DOHH2 (cell line): ENCODE measurements at regions not wholly inside any gene's neighbourhood (a gene's known extent, or its start where the extent isn't known, plus 50 kb on each side); places are given as distances from the start of the nearest gene placed in this dataset.

ENCODE experiments used
- H3F3A ChIP-seq: fragments of 200-600 bp; sonication (generic), shearing (Covaris generic); 2 replicates; pipeline ENCODE4 v1.6.0; 2016; ENCODE audit warnings: antibody characterized with exemption, mild to moderate bottlenecking; ENCODE audit not compliant: control insufficient read depth, insufficient read depth
- H3K27ac ChIP-seq: fragments of 200-600 bp; sonication (generic); 2 replicates; pipeline ENCODE4 v1.5.1; 2014; ENCODE audit warnings: low read depth, mild to moderate bottlenecking, low read length, moderate library complexity
- H3K27me3 ChIP-seq: fragments of 200-600 bp; sonication (generic); 2 replicates; pipeline ENCODE4 v1.6.1; 2014; ENCODE audit warnings: mild to moderate bottlenecking, low read length, mixed read lengths; ENCODE audit not compliant: control insufficient read depth
- H3K36me3 ChIP-seq: fragments of 200-600 bp; sonication (generic); 2 replicates; pipeline ENCODE4 v1.6.1; 2014; ENCODE audit warnings: mild to moderate bottlenecking, low read length, moderate library complexity, mixed read lengths; ENCODE audit not compliant: control insufficient read depth
- H3K4me1 ChIP-seq: fragments of 200-600 bp; sonication (generic); 2 replicates; pipeline ENCODE4 v1.6.1; 2014; ENCODE audit warnings: mild to moderate bottlenecking, low read length, mixed read lengths; ENCODE audit not compliant: control insufficient read depth
- H3K4me2 ChIP-seq: fragments of 200-600 bp; sonication (generic); 2 replicates; pipeline ENCODE4 v1.6.0; 2014; ENCODE audit warnings: mild to moderate bottlenecking, low read length, moderate library complexity
- H3K4me3 ChIP-seq: fragments of 200-600 bp; sonication (generic); 2 replicates; pipeline ENCODE4 v1.5.1; 2014; ENCODE audit warnings: mild to moderate bottlenecking, low read length, mixed read lengths
- H3K79me2 ChIP-seq: fragments of 200-600 bp; sonication (generic); 2 replicates; pipeline ENCODE4 v1.6.1; 2014; ENCODE audit warnings: mild to moderate bottlenecking, low read length, mixed read lengths; ENCODE audit not compliant: control insufficient read depth
- H3K9me2 ChIP-seq: fragments of 200-600 bp; sonication (generic); replicated peaks from 2 replicates; pipeline ENCODE4 v1.6.1; 2014; ENCODE audit warnings: mild to moderate bottlenecking, low read length, mixed read lengths; ENCODE audit not compliant: control insufficient read depth
- H3K9me3 ChIP-seq: fragments of 200-600 bp; sonication (generic); 2 replicates; pipeline ENCODE4 v1.6.1; 2014; ENCODE audit warnings: antibody characterized with exemption, low read length, mixed read lengths; ENCODE audit not compliant: control insufficient read depth, insufficient read depth
- H4K20me1 ChIP-seq: fragments of 200-600 bp; sonication (generic); 2 replicates; pipeline ENCODE4 v1.6.0; 2014; ENCODE audit warnings: low read depth, mild to moderate bottlenecking, antibody characterized with exemption, low read length, moderate library complexity; ENCODE audit not compliant: control insufficient read depth, insufficient read depth
- EZH2phosphoT487 ChIP-seq: fragments of 200-600 bp; sonication (generic); IDR thresholded peaks from 2 replicates; pipeline ENCODE4 v1.6.1; 2017; ENCODE audit warnings: borderline replicate concordance, mild to moderate bottlenecking, antibody characterized with exemption, low read length, moderate library complexity, mixed read lengths
- TF ChIP-seq, protein P1 (sequence below): fragments of 200-600 bp; sonication (generic); IDR thresholded peaks from one replicate; pipeline ENCODE4 v1.5.1; 2014; ENCODE audit warnings: antibody characterized with exemption, mild to moderate bottlenecking, low read depth, low read length; ENCODE audit not compliant: poor library complexity, severe bottlenecking

GRCh38 chr10:21217748-21218367 lies 307.6 kb downstream of the SKIDA1 start:
- no peaks in the 10 kb centered on the region for H3F3A ChIP-seq
- TF ChIP-seq, protein P1, sequence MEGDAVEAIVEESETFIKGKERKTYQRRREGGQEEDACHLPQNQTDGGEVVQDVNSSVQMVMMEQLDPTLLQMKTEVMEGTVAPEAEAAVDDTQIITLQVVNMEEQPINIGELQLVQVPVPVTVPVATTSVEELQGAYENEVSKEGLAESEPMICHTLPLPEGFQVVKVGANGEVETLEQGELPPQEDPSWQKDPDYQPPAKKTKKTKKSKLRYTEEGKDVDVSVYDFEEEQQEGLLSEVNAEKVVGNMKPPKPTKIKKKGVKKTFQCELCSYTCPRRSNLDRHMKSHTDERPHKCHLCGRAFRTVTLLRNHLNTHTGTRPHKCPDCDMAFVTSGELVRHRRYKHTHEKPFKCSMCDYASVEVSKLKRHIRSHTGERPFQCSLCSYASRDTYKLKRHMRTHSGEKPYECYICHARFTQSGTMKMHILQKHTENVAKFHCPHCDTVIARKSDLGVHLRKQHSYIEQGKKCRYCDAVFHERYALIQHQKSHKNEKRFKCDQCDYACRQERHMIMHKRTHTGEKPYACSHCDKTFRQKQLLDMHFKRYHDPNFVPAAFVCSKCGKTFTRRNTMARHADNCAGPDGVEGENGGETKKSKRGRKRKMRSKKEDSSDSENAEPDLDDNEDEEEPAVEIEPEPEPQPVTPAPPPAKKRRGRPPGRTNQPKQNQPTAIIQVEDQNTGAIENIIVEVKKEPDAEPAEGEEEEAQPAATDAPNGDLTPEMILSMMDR: no peak
- TF ChIP-seq EZH2phosphoT487: no peak
- no peaks in the 10 kb centered on the region for H3K9me3 ChIP-seq
- H3K79me2 ChIP-seq: no peaks in the 10 kb centered on the region
- no peaks in the 10 kb centered on the region for H4K20me1 ChIP-seq
- H3K4me2 ChIP-seq: no peak overlapping the region
- H3K27me3 ChIP-seq: 0 out of 2 replicates have a peak, but pooled peaks cover 2% of the 10 kb centered on the region
- H3K9me2 ChIP-seq: no peaks in the 10 kb centered on the region
- H3K27ac ChIP-seq: no peak overlapping the region
- no peaks in the 10 kb centered on the region for H3K4me1 ChIP-seq
- no peak overlapping the region for H3K4me3 ChIP-seq
- no peaks in the 10 kb centered on the region for H3K36me3 ChIP-seq

- no peak overlapping the region for H3K27ac ChIP-seq
- 0 out of 2 replicates have a peak, but pooled peaks cover 3% of the 10 kb centered on the region for H3K27me3 ChIP-seq
- no peaks in the 10 kb centered on the region for H3K9me2 ChIP-seq
- no peaks in the 10 kb centered on the region for H3K79me2 ChIP-seq
- TF ChIP-seq, protein P1: no peak
- no peak for TF ChIP-seq EZH2phosphoT487
- H3K4me3 ChIP-seq: no peak overlapping the region
- no peaks in the 10 kb centered on the region for H3K9me3 ChIP-seq
- H3K4me2 ChIP-seq: no peak overlapping the region
- no peaks in the 10 kb centered on the region for H3K4me1 ChIP-seq
- H3K36me3 ChIP-seq: no peaks in the 10 kb centered on the region
- no peaks in the 10 kb centered on the region for H3F3A ChIP-seq
- no peaks in the 10 kb centered on the region for H4K20me1 ChIP-seq
Observed at GRCh38 chr10:21217107-21217506, 308.4 kb downstream of the SKIDA1 start.

DNA sequence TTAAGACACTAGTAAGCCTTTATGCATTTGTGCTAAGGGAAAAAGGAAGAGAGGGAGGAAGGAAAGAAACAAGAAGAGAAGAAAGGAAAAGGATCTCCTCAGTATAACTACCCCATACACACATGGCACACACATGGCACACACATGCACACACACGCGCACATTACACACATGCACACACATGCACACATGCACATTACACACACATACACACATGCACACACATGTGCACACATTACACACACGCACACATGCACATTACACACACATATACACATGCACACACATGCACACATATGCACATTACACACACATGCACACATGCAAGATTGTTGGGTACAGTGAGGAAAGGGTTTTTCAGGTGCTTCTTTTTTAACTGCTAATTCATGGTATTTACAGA lies 311.2 kb downstream of the SKIDA1 start:
- H3K4me2 ChIP-seq: no peak overlapping the region
- no peak overlapping the region for H3K27ac ChIP-seq
- H3K9me2 ChIP-seq: no peaks in the 10 kb centered on the region
- H3K4me3 ChIP-seq: no peak overlapping the region
- H3K4me1 ChIP-seq: no peaks in the 10 kb centered on the region
- no peaks in the 10 kb centered on the region for H3F3A ChIP-seq
- no peaks in the 10 kb centered on the region for H3K9me3 ChIP-seq
- H3K27me3 ChIP-seq: 0 out of 2 replicates have a peak, but pooled peaks cover 3% of the 10 kb centered on the region
- no peaks in the 10 kb centered on the region for H4K20me1 ChIP-seq
- no peaks in the 10 kb centered on the region for H3K36me3 ChIP-seq
- TF ChIP-seq EZH2phosphoT487: no peak
- TF ChIP-seq, protein P1: no peak
- no peaks in the 10 kb centered on the region for H3K79me2 ChIP-seq
